ENCODE measurements at regions not wholly inside any gene's neighbourhood (a gene's known extent, or its start where the extent isn't known, plus 50 kb on each side); places are given as distances from the start of the nearest gene placed in this dataset.

- Histone ChIP-seq H3K4me1 (no peaks in the 10 kb centered on the region), H3K9me3 (no peaks in the 10 kb centered on the region), H3K27me3 (no peaks in the 10 kb centered on the region), H3K4me3 (no peak overlapping the region), H3K27ac (no peak overlapping the region), H3K36me3 (no peaks in the 10 kb centered on the region)
- no peak for TF ChIP-seq CTCF (IDR thresholded peaks at IDR 0.05)
- intact Hi-C loops (cut with DNase I), result no loop called here
- DNase-seq (ENCODE audit: low spot score in 2 of 2), result no peak
Observed at GRCh38 chr3:110865934-110866333, 205.7 kb upstream of the NECTIN3 start.

- no peak overlapping the region for H3K27ac ChIP-seq
- no peaks in the 10 kb centered on the region for H3K9me3 ChIP-seq
- H3K4me1 ChIP-seq, result no peaks in the 10 kb centered on the region
- H3K4me3 ChIP-seq, result no peak overlapping the region
- no peak for DNase-seq (ENCODE audit: low spot score in 2 of 2)
- H3K36me3 ChIP-seq, result no peaks in the 10 kb centered on the region
- intact Hi-C loops (cut with DNase I), result no loop called here
- no peaks in the 10 kb centered on the region for H3K27me3 ChIP-seq
- TF ChIP-seq CTCF (IDR thresholded peaks at IDR 0.05), result no peak
Observed at GRCh38 chr3:110868106-110868505, 203.5 kb upstream of the NECTIN3 start.

GRCh38 chr3:110869736-110870135, 201.9 kb upstream of the NECTIN3 start:
- intact Hi-C loops (cut with DNase I), result no loop called here
- H3K4me1 ChIP-seq, result no peaks in the 10 kb centered on the region
- DNase-seq (ENCODE audit: low spot score in 2 of 2), result no peak
- no peaks in the 10 kb centered on the region for H3K36me3 ChIP-seq
- no peaks in the 10 kb centered on the region for H3K9me3 ChIP-seq
- H3K4me3 ChIP-seq, result no peak overlapping the region
- TF ChIP-seq CTCF (IDR thresholded peaks at IDR 0.05), result no peak
- no peaks in the 10 kb centered on the region for H3K27me3 ChIP-seq
- no peak overlapping the region for H3K27ac ChIP-seq

GRCh38 chr3:110871869-110872268, 199.7 kb upstream of the NECTIN3 start:
- Histone ChIP-seq H3K4me3 (no peak overlapping the region), H3K27ac (no peak overlapping the region), H3K4me1 (no peaks in the 10 kb centered on the region), H3K9me3 (no peaks in the 10 kb centered on the region), H3K36me3 (no peaks in the 10 kb centered on the region), H3K27me3 (no peaks in the 10 kb centered on the region)
- DNase-seq (ENCODE audit: low spot score in 2 of 2), result no peak
- intact Hi-C loops (cut with DNase I), result no loop called here
- TF ChIP-seq CTCF (IDR thresholded peaks at IDR 0.05), result no peak

GRCh38 chr3:110878692-110879091, 192.9 kb upstream of the NECTIN3 start:
- intact Hi-C loops (cut with DNase I), result no loop called here
- no peak for TF ChIP-seq CTCF (IDR thresholded peaks at IDR 0.05)
- no peak overlapping the region for H3K27ac ChIP-seq
- no peaks in the 10 kb centered on the region for H3K27me3 ChIP-seq
- DNase-seq (ENCODE audit: low spot score in 2 of 2), result no peak
- H3K9me3 ChIP-seq, result no peaks in the 10 kb centered on the region
- H3K4me1 ChIP-seq, result no peaks in the 10 kb centered on the region
- no peak overlapping the region for H3K4me3 ChIP-seq
- no peaks in the 10 kb centered on the region for H3K36me3 ChIP-seq

GRCh38 chr3:110881069-110881468, 190.5 kb upstream of the NECTIN3 start:
- H3K27ac ChIP-seq, result no peak overlapping the region
- DNase-seq (ENCODE audit: low spot score in 2 of 2), result no peak
- no peaks in the 10 kb centered on the region for H3K36me3 ChIP-seq
- no peak overlapping the region for H3K4me3 ChIP-seq
- H3K4me1 ChIP-seq, result no peaks in the 10 kb centered on the region
- intact Hi-C loops (cut with DNase I), result no loop called here
- H3K27me3 ChIP-seq, result no peaks in the 10 kb centered on the region
- H3K9me3 ChIP-seq, result no peaks in the 10 kb centered on the region
- TF ChIP-seq CTCF (IDR thresholded peaks at IDR 0.05), result no peak
